Panc1 (cell line): ENCODE measurements at regions not wholly inside any gene's neighbourhood (a gene's known extent, or its start where the extent isn't known, plus 50 kb on each side); places are given as distances from the start of the nearest gene placed in this dataset.

Source experiments
- ATAC-seq: fragments of 200-7000 bp; cut with Tn5 transposase; 2 replicates; pipeline ENCODE4 v1.9.1; 2020; ENCODE audit warnings: mild to moderate bottlenecking, moderate library complexity
- BruUV-seq: library from RNA; stranded (reverse); fragments of 400-500 nt; replicated peaks from 2 replicates; lab custom pipeline; 2021; lab: Mats Ljungman, UMichigan
- CTCF ChIA-PET: fragments of 300-600 bp; sonication (Branson Sonifier 250); formaldehyde crosslinking; loops from one replicate; lab custom pipeline; 2022; ENCODE audit warnings: antibody characterized with exemption; lab: Charles Lee
- POLR2A ChIA-PET: fragments of 300-600 bp; sonication (Branson Sonifier 250); formaldehyde crosslinking; loops from one replicate; lab custom pipeline; 2022; ENCODE audit warnings: antibody characterized with exemption; lab: Charles Lee
- DNase-seq: peaks from one replicate; pipeline ENCODE4 v3.0.0-alpha.2; 2010; ENCODE audit warnings: low read depth, low spot score
- H3K27ac ChIP-seq: 2 replicates; pipeline ENCODE4 v1.5.1; 2011; ENCODE audit warnings: mild to moderate bottlenecking, low read length, inconsistent platforms
- H3K27me3 ChIP-seq: fragments of 200-500 bp; sonication (Bioruptor generic); 2 replicates; pipeline ENCODE4 v1.6.0; 2014; ENCODE audit warnings: low read length, inconsistent platforms; ENCODE audit not compliant: control insufficient read depth, insufficient read depth
- H3K36me3 ChIP-seq: fragments of 200-500 bp; sonication (Bioruptor generic); 2 replicates; pipeline ENCODE4 v1.5.1; 2014; ENCODE audit warnings: inconsistent platforms, mild to moderate bottlenecking, low read length, moderate library complexity; ENCODE audit not compliant: control insufficient read depth, insufficient read depth
- H3K4me1 ChIP-seq: 2 replicates; pipeline ENCODE4 v1.5.1; 2011; ENCODE audit warnings: inconsistent platforms, mild to moderate bottlenecking, low read length, moderate library complexity; ENCODE audit not compliant: control insufficient read depth, insufficient read depth
- H3K4me3 ChIP-seq, 2 experiments: 2 replicates each; pipeline ENCODE4 v1.5.1; 2011 to 2012; ENCODE audit warnings: low read depth in 2 of 2, low read length in 2 of 2, mild to moderate bottlenecking in 2 of 2, inconsistent platforms in 1 of 2, moderate library complexity in 1 of 2
- H3K9me3 ChIP-seq: fragments of 200-500 bp; sonication (Bioruptor generic); 2 replicates; pipeline ENCODE4 v1.5.1; 2014; ENCODE audit warnings: low read depth, mild to moderate bottlenecking, inconsistent platforms, low read length, moderate library complexity; ENCODE audit not compliant: control insufficient read depth, insufficient read depth
- CTCF ChIP-seq: fragments of 450-650 bp; IDR thresholded peaks from 2 replicates; pipeline ENCODE4 v1.5.1; 2017; ENCODE audit warnings: mild to moderate bottlenecking
- POLR2AphosphoS5 ChIP-seq: IDR thresholded peaks from 2 replicates; pipeline ENCODE4 v1.6.1; 2012; ENCODE audit warnings: mild to moderate bottlenecking, low read depth, low read length, moderate library complexity
- REST ChIP-seq, 2 experiments: IDR thresholded peaks; 2 replicates each; pipeline ENCODE4 v1.6.1; 2011 to 2012; ENCODE audit warnings: low read depth in 2 of 2, control low read depth in 1 of 2, low read length in 1 of 2, mild to moderate bottlenecking in 1 of 2, moderate library complexity in 1 of 2; ENCODE audit not compliant: insufficient read depth in 1 of 2
- SIN3A ChIP-seq: IDR thresholded peaks from 2 replicates; pipeline ENCODE4 v1.6.1; 2012; ENCODE audit warnings: low read depth, mild to moderate bottlenecking, low read length, moderate library complexity, borderline replicate concordance; ENCODE audit not compliant: insufficient read depth
- TCF7L2 ChIP-seq: IDR thresholded peaks from 2 replicates; pipeline ENCODE4 v1.6.1; 2011; ENCODE audit warnings: mild to moderate bottlenecking, low read depth, low read length, inconsistent platforms
- in situ Hi-C: cut with HindIII; loops from 2 replicates; pipeline ENCODE4 v1.10.0; 2016; ENCODE audit warnings: low sequenced_read_pairs, low pct_unique_long_range_greater_than_20kb
- intact Hi-C: fragments of 100-400 bp; cut with micrococcal nuclease; formaldehyde crosslinking; loops from one replicate; pipeline ENCODE4 v1.10.0; 2022; ENCODE audit not compliant: unreplicated experiment

- Histone ChIP-seq H3K9me3 (no peaks in the 10 kb centered on the region), H3K4me3 (no peak overlapping the region), H3K27me3 (no peaks in the 10 kb centered on the region), H3K4me1 (peaks cover 7% of the 10 kb centered on the region), H3K36me3 (no peaks in the 10 kb centered on the region), H3K27ac (no peak overlapping the region)
- ATAC-seq (no peak), DNase-seq (no peak)
- in situ Hi-C loops, result no loop called here
- intact Hi-C loops, result no loop called here
- ChIA-PET POLR2A (no interaction called here), CTCF (no interaction called here)
- TF ChIP-seq POLR2AphosphoS5 (no peak), SIN3A (no peak), CTCF (no peak)
- no TSS peak for BruUV-seq
Observed at GRCh38 chr4:186930024-186930423, 206.4 kb upstream of the FAT1 start.

- ChIA-PET POLR2A (no interaction called here), CTCF (no interaction called here)
- intact Hi-C loops (no loop called here), in situ Hi-C loops (no loop called here)
- TF ChIP-seq POLR2AphosphoS5 (no peak), TCF7L2 (no peak), SIN3A (no peak), REST (IDR thresholded peaks at IDR 0.05; ENCODE audit: insufficient read depth in 1 of 2, low read depth in 2 of 2, low read length in 1 of 2) (no peak), CTCF (no peak)
- no peaks in the 10 kb centered on the region for H3K36me3 ChIP-seq
- no peak for DNase-seq
- no peak for ATAC-seq
- H3K27ac ChIP-seq, result no peak overlapping the region
- H3K9me3 ChIP-seq, result no peaks in the 10 kb centered on the region
- no peaks in the 10 kb centered on the region for H3K27me3 ChIP-seq
- BruUV-seq, result no TSS peak
- peaks cover 10% of the 10 kb centered on the region for H3K4me1 ChIP-seq
- no peak overlapping the region for H3K4me3 ChIP-seq
Observed at GRCh38 chr4:186931519-186931918, 207.9 kb upstream of the FAT1 start.

GRCh38 chr4:186932196-186932595 lies 208.5 kb upstream of the FAT1 start:
- in situ Hi-C loops, result no loop called here
- Histone ChIP-seq H3K27ac (no peak overlapping the region), H3K36me3 (no peaks in the 10 kb centered on the region), H3K9me3 (no peaks in the 10 kb centered on the region), H3K27me3 (no peaks in the 10 kb centered on the region), H3K4me3 (no peak overlapping the region), H3K4me1 (peaks cover 12% of the 10 kb centered on the region)
- ChIA-PET CTCF (no interaction called here), POLR2A (no interaction called here)
- ATAC-seq (no peak), DNase-seq (no peak)
- intact Hi-C loops, result no loop called here
- TF ChIP-seq SIN3A (no peak), TCF7L2 (no peak), REST (IDR thresholded peaks at IDR 0.05; ENCODE audit: insufficient read depth in 1 of 2, low read depth in 2 of 2, low read length in 1 of 2) (no peak), CTCF (no peak)
- BruUV-seq, result no TSS peak
